G401.6 (cell line): ENCODE measurements at regions not wholly inside any gene's neighbourhood (a gene's known extent, or its start where the extent isn't known, plus 50 kb on each side); places are given as distances from the start of the nearest gene placed in this dataset.

Experiments
- FAIRE-seq: peaks from 2 replicates; lab custom pipeline; 2012; peaks lifted over from hg19 to GRCh38; lab: Jason Lieb, UNC

DNA sequence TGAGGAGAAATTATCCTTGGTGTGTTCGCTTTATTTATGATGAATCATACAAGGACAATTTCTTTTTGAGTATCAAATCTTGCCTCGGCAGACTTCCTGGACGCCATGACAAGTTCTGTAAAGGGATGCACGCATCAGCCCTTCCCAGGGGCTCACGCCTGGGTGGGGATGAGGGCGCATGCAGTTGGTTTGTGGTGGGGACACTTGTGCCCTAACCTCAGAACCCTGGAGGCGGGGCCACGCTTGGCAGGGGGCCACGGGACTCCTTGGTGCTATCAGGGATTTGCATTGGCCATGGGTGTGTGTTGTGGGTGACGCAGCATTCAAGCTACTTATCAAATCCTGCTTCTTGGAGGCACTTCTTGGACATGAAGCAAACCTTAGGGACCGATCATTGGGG is 143.8 kb upstream of the RTL1 start:
- FAIRE-seq, result no peak

DNA sequence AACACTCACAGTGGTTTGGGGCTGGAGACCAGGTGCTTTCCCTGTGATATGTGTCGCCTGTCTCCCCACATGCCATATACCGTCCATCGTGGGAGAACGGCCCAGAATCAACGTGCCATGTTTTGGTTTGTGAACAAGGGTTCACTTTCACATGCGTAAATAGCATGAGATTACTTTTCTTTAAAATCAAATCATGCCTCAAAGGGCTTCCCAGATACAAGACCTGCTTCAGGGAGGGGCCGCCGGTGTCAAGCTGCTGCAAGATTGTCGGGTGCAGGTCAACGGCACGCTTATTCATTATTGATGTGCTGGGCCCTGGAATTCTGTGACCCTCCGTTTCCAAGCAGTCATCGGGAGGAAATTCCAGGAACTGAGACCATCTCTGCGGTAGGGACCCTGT is 145.2 kb upstream of the RTL1 start:
- FAIRE-seq, result no peak

DNA sequence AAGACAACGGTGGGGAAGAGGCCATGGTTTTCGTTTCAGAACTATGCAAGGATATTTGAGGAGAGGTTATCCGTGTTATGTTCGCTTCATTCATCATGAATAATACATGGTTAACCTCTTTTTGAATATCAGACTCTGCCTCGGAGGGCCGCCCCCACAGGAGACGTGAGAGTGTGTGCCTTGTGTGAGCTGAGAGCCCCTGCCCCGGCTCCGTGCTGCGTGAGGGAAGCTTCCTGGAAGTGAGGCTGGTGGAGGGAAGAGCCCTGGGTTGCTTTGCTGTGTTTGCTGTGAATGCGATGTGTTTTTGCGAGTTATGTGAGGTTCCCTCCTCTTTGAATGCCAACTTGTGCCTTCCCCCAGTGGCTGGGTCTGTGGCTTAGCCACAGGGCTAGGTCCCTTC is 146.0 kb upstream of the RTL1 start:
- no peak for FAIRE-seq

DNA sequence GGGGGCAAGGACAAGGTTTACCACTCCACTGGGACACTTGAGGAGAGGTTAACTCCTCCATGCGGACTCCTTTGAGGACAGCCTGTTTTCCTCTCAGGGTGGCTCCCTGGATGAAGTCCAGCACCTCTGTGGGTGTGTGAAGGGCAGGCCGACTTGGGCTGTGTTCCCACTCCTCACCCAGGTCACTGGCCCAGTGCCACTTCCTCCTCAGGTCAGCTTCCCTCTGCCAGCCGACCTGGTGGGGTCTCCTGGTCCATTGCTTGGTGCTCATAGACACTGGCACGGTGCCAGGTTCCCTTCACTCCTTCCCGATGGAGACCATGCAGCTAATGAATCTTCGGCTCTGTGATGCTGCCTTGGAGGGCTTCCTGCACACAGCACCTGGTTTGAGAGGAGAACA is 146.4 kb upstream of the RTL1 start:
- no peak for FAIRE-seq

- no peak for FAIRE-seq
Observed at GRCh38 chr14:101050901-101051490, 147.5 kb upstream of the RTL1 start.

- FAIRE-seq, result no peak
Observed at GRCh38 chr14:101054671-101055070, 151.1 kb upstream of the RTL1 start.

DNA sequence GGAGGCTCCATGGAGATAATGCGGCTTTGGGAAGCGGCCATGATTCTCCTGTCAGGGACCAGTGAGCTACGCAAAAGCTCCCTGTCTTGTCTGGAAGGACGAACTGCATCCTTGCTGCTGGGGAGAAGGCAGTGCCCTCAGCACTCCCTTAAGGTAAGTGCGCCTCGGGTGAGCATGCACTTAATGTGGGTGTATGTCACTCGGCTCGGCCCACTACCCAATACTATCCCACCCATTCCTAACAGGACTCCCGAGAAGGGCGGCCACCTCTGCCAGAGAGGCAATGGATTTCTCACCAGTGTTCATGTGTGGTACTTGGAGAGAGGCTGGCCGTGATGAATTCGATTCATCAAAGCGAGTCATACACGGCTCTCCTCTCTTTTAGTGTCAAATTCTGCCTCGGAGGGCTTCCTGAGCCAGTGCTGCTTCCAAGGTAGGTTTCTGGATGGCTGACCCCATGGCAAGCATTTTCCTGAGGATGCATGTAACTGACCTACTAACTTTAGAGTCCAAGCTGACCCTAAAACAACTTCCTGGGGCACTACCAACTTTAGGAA is 151.7 kb upstream of the RTL1 start:
- FAIRE-seq, result no peak

DNA sequence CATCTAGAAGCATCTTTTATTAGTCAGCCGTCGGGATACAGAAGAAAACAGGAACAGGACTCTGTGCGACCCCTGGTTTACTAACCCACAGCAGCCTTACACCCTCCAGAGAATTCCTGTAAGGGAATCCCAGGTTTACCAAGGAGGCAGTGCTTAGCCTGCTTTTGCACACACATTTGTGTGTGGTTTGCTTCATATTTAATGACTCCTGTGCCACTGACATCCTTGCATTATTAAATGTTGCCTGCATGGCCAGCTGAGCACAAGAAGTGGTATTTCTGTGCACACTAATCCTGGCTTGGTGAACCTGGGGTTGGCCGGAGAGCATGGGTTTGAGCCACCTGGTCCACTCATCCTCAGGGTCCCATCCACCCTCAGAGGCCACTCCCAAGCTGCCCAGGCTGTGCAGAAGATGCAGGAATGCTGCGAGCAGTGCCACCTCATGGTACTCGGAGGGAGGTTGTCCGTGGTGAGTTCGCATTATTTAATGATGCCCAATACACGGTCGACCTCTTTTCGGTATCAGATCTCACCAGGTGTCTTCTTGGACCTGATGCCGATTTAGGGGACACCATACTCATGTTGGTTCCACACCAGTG is 152.4 kb upstream of the RTL1 start:
- no peak for FAIRE-seq

- no peak for FAIRE-seq
Observed at GRCh38 chr14:101056446-101056845, 152.9 kb upstream of the RTL1 start.

- FAIRE-seq, result no peak
Observed at GRCh38 chr14:101057394-101057793, 153.9 kb upstream of the RTL1 start.

- FAIRE-seq, result no peak
Observed at GRCh38 chr14:101058571-101058970, 155.0 kb upstream of the RTL1 start.

GRCh38 chr14:101060171-101060601 is 156.7 kb upstream of the RTL1 start:
- no peak for FAIRE-seq

GRCh38 chr14:101061411-101062064 is 158.0 kb upstream of the RTL1 start:
- no peak for FAIRE-seq

- FAIRE-seq, result no peak
Observed at GRCh38 chr14:101062065-101062450, 158.5 kb upstream of the RTL1 start.

GRCh38 chr14:101062601-101063000 is 159.1 kb upstream of the RTL1 start:
- FAIRE-seq, result no peak

- no peak for FAIRE-seq
Observed at GRCh38 chr14:101063121-101063520, 159.6 kb upstream of the RTL1 start.

DNA sequence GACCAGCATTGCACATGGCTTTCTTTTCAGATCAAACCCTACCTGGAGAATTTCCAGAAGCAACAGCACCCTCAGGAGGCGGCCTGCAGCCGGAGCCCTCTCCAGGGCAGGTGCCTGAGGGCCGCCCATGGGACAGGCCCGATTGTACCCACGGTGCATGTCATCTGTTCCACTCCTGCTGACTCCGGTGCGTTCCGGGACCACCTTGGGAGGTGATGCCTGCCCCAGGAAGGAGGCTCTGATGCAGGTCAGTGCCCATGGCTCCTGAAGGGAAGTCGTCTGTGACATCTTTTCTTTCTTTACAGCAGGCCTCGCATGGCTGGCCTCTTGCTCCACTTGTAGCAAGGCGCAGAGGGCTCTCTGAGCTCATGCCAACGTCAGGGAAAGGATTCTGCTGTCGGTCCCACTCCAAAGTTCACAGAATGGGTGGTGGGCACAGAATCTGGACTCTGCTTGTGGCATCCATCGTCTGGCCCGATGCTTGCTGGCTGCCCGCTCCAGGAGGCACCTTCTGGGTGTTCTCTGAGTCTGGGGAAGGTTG is 160.7 kb upstream of the RTL1 start:
- FAIRE-seq, result no peak

DNA sequence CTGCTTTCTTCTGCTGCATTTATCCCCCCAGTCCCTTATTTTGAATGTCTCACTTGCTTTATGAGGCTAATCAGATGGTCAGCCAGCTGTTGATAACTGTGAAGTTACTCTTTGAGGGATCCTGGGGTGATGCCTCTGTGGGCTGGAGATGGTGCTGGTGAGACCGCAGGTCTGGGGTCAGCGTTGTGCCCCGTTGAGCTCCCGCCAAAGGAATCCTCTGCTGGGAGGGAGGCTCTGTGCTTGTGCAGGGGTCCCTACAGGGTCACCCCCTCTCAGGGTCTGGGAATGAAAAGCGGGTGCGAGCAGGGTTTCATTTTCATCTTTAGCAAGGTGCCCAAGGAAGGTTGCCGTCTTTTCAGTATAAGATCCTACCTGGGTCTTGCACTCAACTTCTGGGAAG is 161.2 kb upstream of the RTL1 start:
- FAIRE-seq, result no peak

GRCh38 chr14:101065246-101065645 is 161.7 kb upstream of the RTL1 start:
- FAIRE-seq, result no peak

- no peak for FAIRE-seq
Observed at GRCh38 chr14:101065696-101066694, 162.5 kb upstream of the RTL1 start.

- no peak for FAIRE-seq
Observed at GRCh38 chr14:101066826-101067510, 163.4 kb upstream of the RTL1 start.
